ENCODE measurements at regions not wholly inside any gene's neighbourhood (a gene's known extent, or its start where the extent isn't known, plus 50 kb on each side); places are given as distances from the start of the nearest gene placed in this dataset.
"Not testable (repeated sequence)": the region's sequence is repeated elsewhere in the genome, so short reads cannot be mapped to it uniquely, and the experiment has no call there.

DNA sequence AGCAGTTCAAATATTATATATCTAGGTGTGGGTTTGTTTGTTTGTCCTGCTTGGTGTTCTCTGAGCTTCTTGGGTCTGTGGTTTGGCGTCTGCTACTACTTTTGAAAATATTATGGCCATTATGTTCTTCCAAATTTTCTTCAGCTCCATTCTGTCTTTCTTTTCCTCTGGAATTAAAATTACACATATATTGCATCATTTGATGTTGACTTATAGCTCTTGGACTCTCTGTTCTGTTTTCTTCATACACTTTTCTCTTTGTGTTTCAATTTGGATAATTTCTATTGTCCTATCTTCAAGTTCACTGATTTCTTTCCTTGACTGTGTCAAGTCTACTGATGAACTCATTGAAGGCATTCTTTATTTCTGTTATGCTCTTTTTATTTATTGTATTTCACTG, 65.2 kb upstream of the ZNF81 start:
- Histone ChIP-seq H3K27me3 (replicated peaks in 1 of 4; ENCODE audit: control extremely low read depth in 1 of 4, control insufficient read depth in 3 of 4, insufficient read depth in 4 of 4, low read length in 3 of 4) (peaks cover 0 to 6% (median 0%) of the 10 kb centered on the region in 4 experiments), H4K20me1 (ENCODE audit: control insufficient read depth, insufficient read depth, low read length, poor library complexity, severe bottlenecking) (no peaks in the 10 kb centered on the region), H3K4me2 (replicated peaks; ENCODE audit: low read depth, low read length, poor library complexity, severe bottlenecking) (no peak overlapping the region), H3K27ac (ENCODE audit: low read length in 2 of 2) (no peak overlapping the region), H3K9ac (ENCODE audit: low read length) (no peak overlapping the region), H3K79me2 (ENCODE audit: control insufficient read depth, insufficient read depth, low read length) (no peaks in the 10 kb centered on the region), H3K4me3 (ENCODE audit: control extremely low read depth in 1 of 5, extremely low read depth in 1 of 5, insufficient read depth in 1 of 5, low read depth in 2 of 5, low read length in 4 of 5) (no peak overlapping the region), H3K36me3 (replicated peaks in 1 of 2; ENCODE audit: control extremely low read depth in 1 of 2, control insufficient read depth in 1 of 2, extremely low read depth in 1 of 2, insufficient read depth in 2 of 2, low read length in 1 of 2) (no peaks in the 10 kb centered on the region), H2AFZ (ENCODE audit: insufficient read depth, low read depth, low read length, poor library complexity, severe bottlenecking) (no peak overlapping the region), H3K4me1 (ENCODE audit: control insufficient read depth in 2 of 2, insufficient read depth in 2 of 2, low read length in 2 of 2) (no peaks in the 10 kb centered on the region), H3K9me3 (ENCODE audit: control extremely low read depth in 1 of 3, control insufficient read depth in 2 of 3, insufficient read depth in 1 of 3, low read length in 2 of 3) (peaks cover 0 to 4% (median 0%) of the 10 kb centered on the region in 3 donors)
- ChIA-PET POLR2A (no interaction called here), CTCF (no interaction called here)
- DNase-seq (no peak), ATAC-seq (ENCODE audit: low read depth) (no peak)
- H3K4me1 Mint-ChIP-seq = no peaks in the 10 kb centered on the region
- TF ChIP-seq, protein P1, sequence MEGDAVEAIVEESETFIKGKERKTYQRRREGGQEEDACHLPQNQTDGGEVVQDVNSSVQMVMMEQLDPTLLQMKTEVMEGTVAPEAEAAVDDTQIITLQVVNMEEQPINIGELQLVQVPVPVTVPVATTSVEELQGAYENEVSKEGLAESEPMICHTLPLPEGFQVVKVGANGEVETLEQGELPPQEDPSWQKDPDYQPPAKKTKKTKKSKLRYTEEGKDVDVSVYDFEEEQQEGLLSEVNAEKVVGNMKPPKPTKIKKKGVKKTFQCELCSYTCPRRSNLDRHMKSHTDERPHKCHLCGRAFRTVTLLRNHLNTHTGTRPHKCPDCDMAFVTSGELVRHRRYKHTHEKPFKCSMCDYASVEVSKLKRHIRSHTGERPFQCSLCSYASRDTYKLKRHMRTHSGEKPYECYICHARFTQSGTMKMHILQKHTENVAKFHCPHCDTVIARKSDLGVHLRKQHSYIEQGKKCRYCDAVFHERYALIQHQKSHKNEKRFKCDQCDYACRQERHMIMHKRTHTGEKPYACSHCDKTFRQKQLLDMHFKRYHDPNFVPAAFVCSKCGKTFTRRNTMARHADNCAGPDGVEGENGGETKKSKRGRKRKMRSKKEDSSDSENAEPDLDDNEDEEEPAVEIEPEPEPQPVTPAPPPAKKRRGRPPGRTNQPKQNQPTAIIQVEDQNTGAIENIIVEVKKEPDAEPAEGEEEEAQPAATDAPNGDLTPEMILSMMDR (IDR thresholded peaks at IDR 0.05) = no peak
- no peak for TF ChIP-seq EZH2 (IDR thresholded peaks at IDR 0.05; ENCODE audit: borderline replicate concordance, insufficient read depth, low read depth, low read length, poor library complexity, severe bottlenecking)
- intact Hi-C loops (cut with micrococcal nuclease) = no loop called here
- H3K27me3 Mint-ChIP-seq = peaks cover 16% of the 10 kb centered on the region
- no peak overlapping the region for H3K27ac Mint-ChIP-seq
- no peaks in the 10 kb centered on the region for H3K9me3 Mint-ChIP-seq (ENCODE audit: insufficient read depth)
- H3K4me3 Mint-ChIP-seq = no peak overlapping the region
- no CpG with 5 or more reads among the region's 1 CpG for WGBS (ENCODE audit: insufficient coverage)

DNA sequence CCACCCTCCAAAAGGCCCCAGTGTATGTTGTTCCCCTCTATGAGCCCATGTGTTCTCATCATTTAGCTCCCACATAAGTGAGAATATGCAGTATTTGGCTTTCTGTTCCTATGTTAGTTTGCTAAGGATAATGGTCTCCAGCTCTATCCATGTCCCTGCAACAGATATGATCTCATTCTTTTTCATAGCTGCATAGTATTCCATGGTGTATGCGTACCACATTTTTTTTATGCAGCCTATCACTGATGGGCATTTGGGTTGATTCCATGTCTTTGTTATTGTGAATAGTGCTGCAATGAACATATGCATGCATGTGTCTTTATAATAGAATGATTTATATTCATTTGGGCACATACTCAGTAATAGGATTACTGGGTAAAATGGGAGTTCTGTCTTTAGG, 73.9 kb upstream of the ZNF81 start:
- DNase-seq; H3K9me3 ChIP-seq (ENCODE audit: control extremely low read depth in 1 of 3, control insufficient read depth in 2 of 3, insufficient read depth in 1 of 3, low read length in 2 of 3); ATAC-seq (ENCODE audit: low read depth); H3K4me2 ChIP-seq (replicated peaks; ENCODE audit: low read depth, low read length, poor library complexity, severe bottlenecking); H3K9me3 Mint-ChIP-seq (ENCODE audit: insufficient read depth); H3K4me1 ChIP-seq (ENCODE audit: control insufficient read depth in 2 of 2, insufficient read depth in 2 of 2, low read length in 2 of 2); H3K27ac ChIP-seq (ENCODE audit: low read length in 2 of 2); H3K27me3 ChIP-seq (replicated peaks in 1 of 4; ENCODE audit: control extremely low read depth in 1 of 4, control insufficient read depth in 3 of 4, insufficient read depth in 4 of 4, low read length in 3 of 4); H3K4me3 Mint-ChIP-seq; H4K20me1 ChIP-seq (ENCODE audit: control insufficient read depth, insufficient read depth, low read length, poor library complexity, severe bottlenecking); POLR2A ChIA-PET; H3K27ac Mint-ChIP-seq; H2AFZ ChIP-seq (ENCODE audit: insufficient read depth, low read depth, low read length, poor library complexity, severe bottlenecking); H3K27me3 Mint-ChIP-seq; H3K36me3 ChIP-seq (replicated peaks in 1 of 2; ENCODE audit: control extremely low read depth in 1 of 2, control insufficient read depth in 1 of 2, extremely low read depth in 1 of 2, insufficient read depth in 2 of 2, low read length in 1 of 2); H3K9ac ChIP-seq (ENCODE audit: low read length); H3K4me3 ChIP-seq (ENCODE audit: control extremely low read depth in 1 of 5, extremely low read depth in 1 of 5, insufficient read depth in 1 of 5, low read depth in 2 of 5, low read length in 4 of 5); CTCF ChIA-PET; intact Hi-C loops (cut with micrococcal nuclease); H3K79me2 ChIP-seq (ENCODE audit: control insufficient read depth, insufficient read depth, low read length); H3K4me1 Mint-ChIP-seq: not testable (repeated sequence)
- WGBS (ENCODE audit: insufficient coverage) = no CpG with 5 or more reads among the region's 1 CpG
